ENCODE measurements at regions not wholly inside any gene's neighbourhood (a gene's known extent, or its start where the extent isn't known, plus 50 kb on each side); places are given as distances from the start of the nearest gene placed in this dataset.

- H3K9me3 Mint-ChIP-seq (ENCODE audit: low read depth, unreplicated experiment) = no peaks in the 10 kb centered on the region
- no peak for TF ChIP-seq CTCF (IDR thresholded peaks at IDR 0.05; ENCODE audit: unreplicated experiment)
- H3K36me3 Mint-ChIP-seq (ENCODE audit: insufficient read depth, unreplicated experiment) = no peaks in the 10 kb centered on the region
- CTCF ChIA-PET = no interaction called here
- H3K4me3 Mint-ChIP-seq (ENCODE audit: low read depth, unreplicated experiment) = no peak overlapping the region
- no peak for DNase-seq
- BruUV-seq (replicated peaks) = no TSS peak
- H3K27ac Mint-ChIP-seq (ENCODE audit: unreplicated experiment) = no peak overlapping the region
- intact Hi-C loops (cut with micrococcal nuclease; ENCODE audit: unreplicated experiment) = no loop called here
- H3K27me3 Mint-ChIP-seq (ENCODE audit: unreplicated experiment) = peaks cover 8% of the 10 kb centered on the region
- no peaks in the 10 kb centered on the region for H3K4me1 Mint-ChIP-seq (ENCODE audit: low read depth, unreplicated experiment)
Measured at GRCh38 chr5:127133071-127133470, 59.8 kb upstream of the C5orf63 start.

- intact Hi-C loops (cut with micrococcal nuclease; ENCODE audit: unreplicated experiment) = no loop called here
- CTCF ChIA-PET = no interaction called here
- peaks cover 34% of the 10 kb centered on the region for H3K27me3 Mint-ChIP-seq (ENCODE audit: unreplicated experiment)
- no peaks in the 10 kb centered on the region for H3K4me1 Mint-ChIP-seq (ENCODE audit: low read depth, unreplicated experiment)
- no peaks in the 10 kb centered on the region for H3K9me3 Mint-ChIP-seq (ENCODE audit: low read depth, unreplicated experiment)
- no TSS peak for BruUV-seq (replicated peaks)
- no peak overlapping the region for H3K27ac Mint-ChIP-seq (ENCODE audit: unreplicated experiment)
- no peak for DNase-seq
- no peak for TF ChIP-seq CTCF (IDR thresholded peaks at IDR 0.05; ENCODE audit: unreplicated experiment)
- H3K36me3 Mint-ChIP-seq (ENCODE audit: insufficient read depth, unreplicated experiment) = no peaks in the 10 kb centered on the region
- no peak overlapping the region for H3K4me3 Mint-ChIP-seq (ENCODE audit: low read depth, unreplicated experiment)
Measured at GRCh38 chr5:127136908-127137307, 63.6 kb upstream of the C5orf63 start.

GRCh38 chr5:127143722-127144121 is 70.4 kb upstream of the C5orf63 start:
- Mint-ChIP-seq H3K27me3 (ENCODE audit: unreplicated experiment) (peaks cover 36% of the 10 kb centered on the region), H3K4me1 (ENCODE audit: low read depth, unreplicated experiment) (no peaks in the 10 kb centered on the region), H3K9me3 (ENCODE audit: low read depth, unreplicated experiment) (peaks cover 5% of the 10 kb centered on the region), H3K36me3 (ENCODE audit: insufficient read depth, unreplicated experiment) (no peaks in the 10 kb centered on the region), H3K27ac (ENCODE audit: unreplicated experiment) (no peak overlapping the region), H3K4me3 (ENCODE audit: low read depth, unreplicated experiment) (no peak overlapping the region)
- intact Hi-C loops (cut with micrococcal nuclease; ENCODE audit: unreplicated experiment) = no loop called here
- BruUV-seq (replicated peaks) = no TSS peak
- no peak for TF ChIP-seq CTCF (IDR thresholded peaks at IDR 0.05; ENCODE audit: unreplicated experiment)
- no peak for DNase-seq
- CTCF ChIA-PET = no interaction called here

GRCh38 chr5:127153031-127153430 is 79.7 kb upstream of the C5orf63 start:
- no peak for DNase-seq
- Mint-ChIP-seq H3K27me3 (ENCODE audit: unreplicated experiment) (no peaks in the 10 kb centered on the region), H3K4me3 (ENCODE audit: low read depth, unreplicated experiment) (no peak overlapping the region), H3K9me3 (ENCODE audit: low read depth, unreplicated experiment) (peaks cover 8% of the 10 kb centered on the region), H3K4me1 (ENCODE audit: low read depth, unreplicated experiment) (no peaks in the 10 kb centered on the region), H3K36me3 (ENCODE audit: insufficient read depth, unreplicated experiment) (no peaks in the 10 kb centered on the region), H3K27ac (ENCODE audit: unreplicated experiment) (no peak overlapping the region)
- TF ChIP-seq CTCF (IDR thresholded peaks at IDR 0.05; ENCODE audit: unreplicated experiment) = no peak
- CTCF ChIA-PET = no interaction called here
- intact Hi-C loops (cut with micrococcal nuclease; ENCODE audit: unreplicated experiment) = no loop called here
- no TSS peak for BruUV-seq (replicated peaks)

GRCh38 chr5:127153521-127153920 is 80.2 kb upstream of the C5orf63 start:
- Mint-ChIP-seq H3K27me3 (ENCODE audit: unreplicated experiment) (no peaks in the 10 kb centered on the region), H3K27ac (ENCODE audit: unreplicated experiment) (no peak overlapping the region), H3K4me3 (ENCODE audit: low read depth, unreplicated experiment) (no peak overlapping the region), H3K36me3 (ENCODE audit: insufficient read depth, unreplicated experiment) (no peaks in the 10 kb centered on the region), H3K4me1 (ENCODE audit: low read depth, unreplicated experiment) (no peaks in the 10 kb centered on the region), H3K9me3 (ENCODE audit: low read depth, unreplicated experiment) (peaks cover 8% of the 10 kb centered on the region)
- BruUV-seq (replicated peaks) = no TSS peak
- no peak for TF ChIP-seq CTCF (IDR thresholded peaks at IDR 0.05; ENCODE audit: unreplicated experiment)
- DNase-seq = no peak
- CTCF ChIA-PET = no interaction called here
- intact Hi-C loops (cut with micrococcal nuclease; ENCODE audit: unreplicated experiment) = no loop called here

Data from Calu3 (cell line).